Neural progenitor cell (in vitro differentiated cells): ENCODE measurements at regions not wholly inside any gene's neighbourhood (a gene's known extent, or its start where the extent isn't known, plus 50 kb on each side); places are given as distances from the start of the nearest gene placed in this dataset.

Experiments
- CTCF ChIP-seq: fragments of 200-600 bp; sonication (generic); IDR thresholded peaks from 2 replicates; pipeline ENCODE4 v1.5.1; 2017; ENCODE audit warnings: antibody characterized with exemption, mild to moderate bottlenecking
- EZH2 ChIP-seq: fragments of 200-600 bp; sonication (generic); IDR thresholded peaks from 2 replicates; pipeline ENCODE4 v1.6.1; 2017; ENCODE audit warnings: antibody characterized with exemption, mild to moderate bottlenecking, moderate library complexity

- no peak for TF ChIP-seq EZH2
- TF ChIP-seq CTCF, result no peak
Measured at GRCh38 chr6:33880766-33881165, 77.0 kb upstream of the MLN start.
